ENCODE measurements at regions not wholly inside any gene's neighbourhood (a gene's known extent, or its start where the extent isn't known, plus 50 kb on each side); places are given as distances from the start of the nearest gene placed in this dataset.

DNA sequence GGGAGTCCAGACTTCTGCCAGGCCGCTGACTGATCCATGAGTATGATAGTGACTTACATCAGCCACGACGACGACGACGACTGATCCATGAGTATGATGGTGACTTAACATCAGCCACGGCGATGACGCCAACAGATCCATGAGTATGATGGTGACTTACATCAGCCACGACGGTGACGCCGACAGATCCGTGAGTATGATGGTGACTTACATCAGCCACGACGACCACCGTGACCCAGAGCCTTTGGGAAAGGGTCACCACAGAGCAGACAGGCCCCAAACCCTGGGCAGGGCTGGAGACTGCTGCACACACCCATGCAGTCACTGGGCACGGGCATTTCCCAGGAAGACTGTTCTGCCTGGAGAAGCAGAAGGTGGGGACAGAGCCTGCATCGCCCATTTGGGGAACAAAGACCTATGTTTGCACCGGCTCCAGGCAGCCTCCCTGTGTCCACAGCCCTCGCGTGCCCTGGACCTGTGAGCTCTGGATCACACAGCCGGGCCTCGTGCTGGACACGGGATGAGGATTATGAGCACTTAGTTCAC is 130.9 kb upstream of the SPACA7 start:
- Histone ChIP-seq H3K4me2 (ENCODE audit: unreplicated experiment) (no peak overlapping the region), H3K9me3 (ENCODE audit: low read depth) (no peaks in the 10 kb centered on the region), H3K4me3 (no peak overlapping the region), H3K4me1 (ENCODE audit: insufficient read depth) (no peaks in the 10 kb centered on the region), H3K27ac (no peak overlapping the region), H2AFZ (no peak overlapping the region), H3K36me3 (ENCODE audit: low read depth) (no peaks in the 10 kb centered on the region), H3K9ac (no peak overlapping the region), H3K9me2 (ENCODE audit: insufficient read depth) (no peaks in the 10 kb centered on the region), H3K79me2 (ENCODE audit: insufficient read depth) (no peaks in the 10 kb centered on the region), H3K27me3 (replicated peaks; ENCODE audit: insufficient read depth) (no peaks in the 10 kb centered on the region), H3F3A (ENCODE audit: insufficient read depth) (no peaks in the 10 kb centered on the region), H4K20me1 (ENCODE audit: insufficient read depth) (no peaks in the 10 kb centered on the region)
- 64% methylated on average over 23 to 25 of the region's 25 CpGs for WGBS, 2 experiments (ENCODE audit: low coverage in 1 of 2, low lambda C conversion rate in 2 of 2, missing lambda C conversion rate in 2 of 2)
- in situ Hi-C loops (cut with MboI) = no loop called here
- DNase-seq = no peak
- no peak for TF ChIP-seq EZH2phosphoT487 (IDR thresholded peaks at IDR 0.05; ENCODE audit: insufficient read depth, low read depth)
- TF ChIP-seq EZH2 (IDR thresholded peaks at IDR 0.05; ENCODE audit: insufficient read depth, poor library complexity, severe bottlenecking) = no peak

DNA sequence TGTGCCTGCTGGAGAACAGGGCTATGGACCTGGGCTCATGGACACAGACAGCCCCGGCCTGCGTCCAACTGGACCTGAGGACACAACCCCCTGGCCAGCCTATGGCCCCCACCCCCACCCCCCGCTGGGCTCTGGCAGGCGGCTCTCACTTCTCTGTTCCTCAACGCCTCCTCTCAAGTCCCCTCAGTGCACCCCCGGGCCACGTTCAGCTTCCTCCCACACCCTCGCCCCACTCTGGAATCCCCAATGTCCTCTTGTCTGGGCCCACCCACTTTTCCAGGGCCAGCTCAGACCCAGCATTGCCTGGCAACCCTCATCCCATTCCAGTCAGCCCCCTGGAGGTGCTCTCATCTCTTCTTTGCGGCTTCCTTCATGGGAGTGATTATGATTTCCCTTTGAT is 130.2 kb upstream of the SPACA7 start:
- Histone ChIP-seq H3F3A (ENCODE audit: insufficient read depth) (no peaks in the 10 kb centered on the region), H3K4me2 (ENCODE audit: unreplicated experiment) (no peak overlapping the region), H3K9ac (no peak overlapping the region), H3K4me1 (ENCODE audit: insufficient read depth) (no peaks in the 10 kb centered on the region), H4K20me1 (ENCODE audit: insufficient read depth) (no peaks in the 10 kb centered on the region), H3K9me3 (ENCODE audit: low read depth) (no peaks in the 10 kb centered on the region), H3K27me3 (replicated peaks; ENCODE audit: insufficient read depth) (no peaks in the 10 kb centered on the region), H3K79me2 (ENCODE audit: insufficient read depth) (no peaks in the 10 kb centered on the region), H3K4me3 (no peak overlapping the region), H3K27ac (no peak overlapping the region), H3K36me3 (ENCODE audit: low read depth) (no peaks in the 10 kb centered on the region), H3K9me2 (ENCODE audit: insufficient read depth) (no peaks in the 10 kb centered on the region), H2AFZ (no peak overlapping the region)
- TF ChIP-seq EZH2phosphoT487 (IDR thresholded peaks at IDR 0.05; ENCODE audit: insufficient read depth, low read depth) (no peak), EZH2 (IDR thresholded peaks at IDR 0.05; ENCODE audit: insufficient read depth, poor library complexity, severe bottlenecking) (no peak)
- DNase-seq = no peak
- WGBS, 2 experiments (ENCODE audit: low coverage in 1 of 2, low lambda C conversion rate in 2 of 2, missing lambda C conversion rate in 2 of 2) = 23 to 26% methylated on average over 7 to 9 of the region's 9 CpGs
- in situ Hi-C loops (cut with MboI) = no loop called here

DNA sequence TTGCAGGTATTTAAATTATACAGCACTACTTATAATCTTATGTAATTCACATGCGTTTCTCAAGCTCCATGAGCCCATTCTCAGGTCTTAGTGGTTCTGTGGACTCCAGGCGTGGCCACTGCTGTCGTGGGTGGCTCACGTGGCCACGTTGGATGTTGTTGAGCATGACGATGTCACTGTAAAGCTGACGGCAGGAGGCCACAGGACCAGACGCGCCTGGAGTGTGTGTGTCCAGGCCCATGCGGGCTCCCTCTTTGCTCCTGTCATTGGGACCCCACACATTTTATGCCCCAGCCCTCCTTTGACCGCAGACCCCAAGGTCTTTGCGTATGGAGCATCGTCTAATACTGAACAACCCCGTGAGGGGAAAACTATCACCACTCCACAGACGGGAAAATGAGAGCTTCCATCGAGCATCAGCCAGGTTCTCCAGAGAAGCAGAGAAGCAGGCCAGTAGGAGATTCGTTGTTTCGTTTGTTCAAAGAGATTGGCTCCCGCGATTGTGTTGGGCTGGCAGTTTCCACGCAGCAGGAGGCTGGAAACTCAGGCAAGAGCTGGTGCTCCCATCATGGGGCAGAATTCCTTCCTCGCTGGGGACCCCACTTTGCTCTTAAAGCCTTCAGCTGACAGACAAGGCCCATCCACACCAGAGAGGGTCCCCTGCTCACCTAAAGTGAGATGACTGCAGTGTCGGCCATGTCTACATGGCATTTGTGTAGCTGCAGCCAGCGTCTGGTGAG is 129.3 kb upstream of the SPACA7 start:
- no peak overlapping the region for H3K27ac ChIP-seq
- H3K4me1 ChIP-seq (ENCODE audit: insufficient read depth) = no peaks in the 10 kb centered on the region
- 45 to 46% methylated on average over 24 of the region's 24 CpGs for WGBS, 2 experiments (ENCODE audit: low coverage in 1 of 2, low lambda C conversion rate in 2 of 2, missing lambda C conversion rate in 2 of 2)
- no peaks in the 10 kb centered on the region for H3F3A ChIP-seq (ENCODE audit: insufficient read depth)
- H3K36me3 ChIP-seq (ENCODE audit: low read depth) = no peaks in the 10 kb centered on the region
- no peak for DNase-seq
- H3K4me2 ChIP-seq (ENCODE audit: unreplicated experiment) = no peak overlapping the region
- in situ Hi-C loops (cut with MboI) = no loop called here
- TF ChIP-seq EZH2 (IDR thresholded peaks at IDR 0.05; ENCODE audit: insufficient read depth, poor library complexity, severe bottlenecking) (no peak), EZH2phosphoT487 (IDR thresholded peaks at IDR 0.05; ENCODE audit: insufficient read depth, low read depth) (no peak)
- no peaks in the 10 kb centered on the region for H3K79me2 ChIP-seq (ENCODE audit: insufficient read depth)
- H3K9me3 ChIP-seq (ENCODE audit: low read depth) = no peaks in the 10 kb centered on the region
- H4K20me1 ChIP-seq (ENCODE audit: insufficient read depth) = no peaks in the 10 kb centered on the region
- H3K9ac ChIP-seq = no peak overlapping the region
- no peak overlapping the region for H2AFZ ChIP-seq
- H3K9me2 ChIP-seq (ENCODE audit: insufficient read depth) = no peaks in the 10 kb centered on the region
- H3K27me3 ChIP-seq (replicated peaks; ENCODE audit: insufficient read depth) = no peaks in the 10 kb centered on the region
- H3K4me3 ChIP-seq = no peak overlapping the region

DNA sequence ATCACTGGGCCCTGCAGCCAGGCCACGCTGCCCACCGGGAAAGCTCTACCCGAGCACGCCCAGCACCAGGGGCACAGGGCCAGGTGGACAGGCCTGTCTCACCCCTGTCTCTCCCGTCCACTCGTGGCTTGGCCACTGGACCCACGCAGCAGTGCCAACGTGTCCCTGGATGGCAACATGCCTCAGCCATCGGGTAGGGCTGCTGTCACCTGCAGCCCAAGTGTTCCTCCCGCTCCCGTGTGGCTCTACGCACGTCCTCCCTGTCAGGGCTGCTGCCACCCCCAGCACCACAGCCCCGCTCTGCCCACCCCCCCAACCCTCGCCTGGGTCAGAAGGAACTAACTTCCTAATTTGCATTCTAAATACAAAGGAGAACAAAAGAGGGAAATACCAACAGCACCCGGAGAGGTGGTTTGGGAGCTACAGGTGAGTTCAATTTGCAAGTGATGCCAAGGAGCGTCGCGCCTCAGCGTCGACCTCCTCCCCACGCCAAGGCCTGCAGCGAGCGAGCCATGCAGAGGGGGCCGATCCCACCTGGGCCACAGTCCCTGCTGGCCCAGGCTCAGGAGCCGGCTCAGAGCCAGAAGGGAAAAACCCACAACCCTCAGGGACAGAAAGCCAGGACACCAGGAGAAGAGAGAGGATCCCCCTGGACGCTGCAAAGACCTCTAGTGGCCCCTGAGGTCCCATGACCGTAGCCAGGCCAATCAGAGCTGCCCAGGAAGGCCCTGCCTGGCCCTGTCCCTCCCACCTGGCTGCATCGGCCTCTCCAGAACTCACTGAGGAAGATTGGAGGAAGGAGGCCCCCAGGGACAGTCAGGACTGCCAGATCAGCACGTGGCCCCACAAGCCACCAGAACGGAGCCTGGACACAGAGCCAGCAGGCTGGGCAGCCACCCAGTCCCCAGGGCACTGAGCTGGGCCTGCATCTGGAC is 128.4 kb upstream of the SPACA7 start:
- TF ChIP-seq EZH2 (IDR thresholded peaks at IDR 0.05; ENCODE audit: insufficient read depth, poor library complexity, severe bottlenecking) (no peak), EZH2phosphoT487 (IDR thresholded peaks at IDR 0.05; ENCODE audit: insufficient read depth, low read depth) (no peak)
- Histone ChIP-seq H3K9ac (no peak overlapping the region), H4K20me1 (ENCODE audit: insufficient read depth) (no peaks in the 10 kb centered on the region), H3K27ac (no peak overlapping the region), H3K36me3 (ENCODE audit: low read depth) (no peaks in the 10 kb centered on the region), H3K79me2 (ENCODE audit: insufficient read depth) (no peaks in the 10 kb centered on the region), H3K4me2 (ENCODE audit: unreplicated experiment) (no peak overlapping the region), H3K9me3 (ENCODE audit: low read depth) (no peaks in the 10 kb centered on the region), H3K9me2 (ENCODE audit: insufficient read depth) (no peaks in the 10 kb centered on the region), H3K4me3 (no peak overlapping the region), H2AFZ (no peak overlapping the region), H3K4me1 (ENCODE audit: insufficient read depth) (no peaks in the 10 kb centered on the region), H3F3A (ENCODE audit: insufficient read depth) (no peaks in the 10 kb centered on the region), H3K27me3 (replicated peaks; ENCODE audit: insufficient read depth) (no peaks in the 10 kb centered on the region)
- no peak for DNase-seq
- 47 to 53% methylated on average over 27 to 31 of the region's 31 CpGs for WGBS, 2 experiments (ENCODE audit: low coverage in 1 of 2, low lambda C conversion rate in 2 of 2, missing lambda C conversion rate in 2 of 2)
- in situ Hi-C loops (cut with MboI) = no loop called here
